GM18505 (cell line): ENCODE measurements at regions not wholly inside any gene's neighbourhood (a gene's known extent, or its start where the extent isn't known, plus 50 kb on each side); places are given as distances from the start of the nearest gene placed in this dataset.
"Not testable (repeated sequence)": the region's sequence is repeated elsewhere in the genome, so short reads cannot be mapped to it uniquely, and the experiment has no call there.

Source experiments
- ATAC-seq: cut with Tn5 transposase; IDR thresholded peaks from one replicate; pipeline ENCODE4 v1.9.1; 2021; ENCODE audit not compliant: unreplicated experiment
- POLR2A ChIP-seq: IDR thresholded peaks from 4 replicates; pipeline ENCODE4 v1.6.1; 2011; ENCODE audit warnings: borderline replicate concordance; ENCODE audit not compliant: insufficient read depth, insufficient read length; ENCODE audit errors: extremely low read depth

DNA sequence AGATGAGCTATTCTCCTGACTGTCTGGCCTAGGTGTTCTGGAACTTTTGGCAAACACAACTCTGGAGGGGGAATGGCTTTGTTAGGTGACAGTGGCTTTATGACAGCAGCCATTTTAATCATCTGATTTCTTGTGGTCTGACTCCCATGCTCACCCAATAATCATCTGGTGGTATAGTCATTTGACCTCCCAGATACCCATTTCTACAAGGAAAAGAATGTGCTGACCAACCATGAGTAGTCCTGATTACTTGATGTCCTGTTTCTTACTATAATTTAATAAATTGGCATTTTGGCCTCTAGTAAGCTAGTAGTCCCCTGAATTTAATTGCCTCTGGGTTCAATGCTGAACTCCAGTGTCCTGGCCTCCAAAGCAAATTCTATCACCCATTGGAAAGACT lies 109.9 kb upstream of the DUSP21 start:
- no peak for ATAC-seq
- TF ChIP-seq POLR2A: no peak

DNA sequence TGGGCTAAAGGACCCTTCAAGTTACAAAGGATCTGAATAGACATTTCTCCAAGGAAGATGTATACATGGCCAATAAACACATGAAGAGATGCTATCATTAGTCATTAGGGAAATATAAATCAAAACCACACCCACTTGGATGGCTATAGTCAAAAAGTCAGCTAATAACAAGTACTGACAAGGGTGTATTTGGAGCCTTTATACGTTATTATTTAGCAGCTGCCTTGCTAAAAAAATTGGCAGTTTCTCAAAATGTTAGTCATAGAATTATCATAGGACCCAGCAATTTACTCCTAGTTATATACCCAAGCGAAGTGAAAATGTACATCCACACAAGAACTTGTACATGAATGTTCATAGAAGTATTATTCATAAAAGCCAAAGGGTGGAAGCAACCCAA lies 112.7 kb upstream of the DUSP21 start:
- no peak for ATAC-seq
- TF ChIP-seq POLR2A: no peak

DNA sequence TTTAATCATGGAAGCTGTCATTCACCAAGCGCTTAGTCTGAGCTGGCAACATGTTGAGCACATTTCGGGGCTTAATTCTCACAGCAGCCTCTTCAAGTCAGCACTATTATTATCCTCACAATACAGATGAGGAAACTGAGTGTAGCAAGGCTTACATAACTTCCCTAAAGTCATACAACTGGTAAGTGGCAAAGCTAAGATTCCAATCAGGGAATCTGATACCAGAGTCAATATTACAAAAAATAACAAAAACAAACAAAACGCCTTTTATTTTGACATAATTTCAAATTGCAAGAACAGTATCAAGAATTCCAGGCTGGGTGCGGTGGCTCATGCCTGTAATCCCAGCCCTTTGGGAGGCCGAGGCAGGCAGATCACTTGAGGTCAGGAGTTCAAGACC lies 120.4 kb upstream of the DUSP21 start:
- ATAC-seq: no peak

DNA sequence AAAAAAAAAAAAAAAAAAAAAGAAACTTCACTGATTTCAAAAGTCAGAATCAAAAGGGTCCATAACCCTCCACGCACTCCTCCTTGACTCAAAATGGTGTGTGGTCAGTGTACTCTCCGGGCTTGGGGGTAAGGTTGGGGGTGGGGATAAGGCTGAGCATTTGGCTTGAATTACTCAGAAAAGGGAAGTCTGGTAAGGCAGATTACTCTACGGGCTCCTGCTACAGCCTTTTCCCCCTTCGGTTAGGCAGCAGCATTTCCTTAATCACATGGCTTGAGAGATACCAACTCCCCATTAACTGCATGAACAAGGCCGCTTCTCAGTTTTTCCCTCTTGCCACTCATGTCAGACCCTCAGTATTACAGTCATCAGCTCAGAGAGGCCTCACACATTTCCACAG lies 135.4 kb upstream of the DUSP21 start:
- TF ChIP-seq POLR2A: no peak
- ATAC-seq: no peak

More for the DNA sequence above, 120.4 kb upstream of the DUSP21 start:
- no peak for TF ChIP-seq POLR2A

DNA sequence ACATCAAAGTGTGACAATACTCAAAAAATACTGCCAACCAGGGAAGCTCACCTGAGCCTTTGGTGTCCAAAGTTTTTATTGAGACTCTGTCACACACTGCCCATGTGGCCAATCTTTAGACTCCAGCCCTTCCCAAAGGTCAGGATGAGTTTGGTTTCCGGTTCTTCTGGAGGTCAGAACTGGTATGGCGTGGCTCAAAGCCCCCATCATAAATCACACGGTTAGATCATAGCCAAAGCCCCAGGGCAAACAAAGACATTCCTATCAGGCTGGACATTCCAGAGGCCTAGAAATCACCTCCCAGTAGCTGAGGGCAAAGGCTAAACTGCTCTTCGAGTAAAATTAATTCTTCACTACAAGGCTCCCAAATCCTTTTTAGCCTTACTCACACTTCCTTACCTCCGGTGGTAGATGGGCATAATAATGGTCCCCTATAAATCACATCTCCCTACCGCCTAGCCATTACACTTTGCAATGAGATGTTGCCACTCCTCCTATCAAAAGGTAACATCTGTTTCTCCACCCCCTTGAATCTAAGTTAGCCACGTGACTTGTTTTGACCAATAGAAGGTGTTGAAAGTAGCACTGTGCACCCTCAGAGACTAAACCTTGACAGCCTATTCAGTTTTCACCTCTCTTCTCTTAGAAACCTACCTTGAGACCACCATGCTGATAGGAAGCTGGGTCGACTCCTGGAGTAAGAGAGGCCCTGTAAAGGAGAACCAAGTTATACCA lies 137.8 kb upstream of the DUSP21 start:
- no peak for ATAC-seq
- TF ChIP-seq POLR2A: no peak

DNA sequence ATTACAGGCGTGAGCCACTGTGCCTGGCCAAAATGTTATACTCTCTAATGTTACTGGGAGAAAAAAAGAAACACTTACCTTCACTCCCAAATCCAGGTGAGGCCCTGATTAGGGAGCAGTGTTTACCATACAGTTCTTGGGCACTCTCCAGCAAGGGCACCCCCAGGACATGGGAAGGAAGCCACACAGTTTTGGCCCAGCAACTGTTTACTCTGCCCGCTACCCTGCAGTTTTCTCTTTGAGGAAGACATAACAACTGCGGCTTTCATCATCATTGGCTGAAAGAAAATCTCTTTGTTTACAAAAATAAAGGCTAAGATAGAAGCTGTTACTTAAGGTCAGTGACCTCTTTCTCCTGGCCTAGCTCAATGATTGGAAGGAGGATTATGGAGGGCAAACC lies 145.5 kb upstream of the DUSP21 start:
- TF ChIP-seq POLR2A: no peak
- ATAC-seq: no peak

DNA sequence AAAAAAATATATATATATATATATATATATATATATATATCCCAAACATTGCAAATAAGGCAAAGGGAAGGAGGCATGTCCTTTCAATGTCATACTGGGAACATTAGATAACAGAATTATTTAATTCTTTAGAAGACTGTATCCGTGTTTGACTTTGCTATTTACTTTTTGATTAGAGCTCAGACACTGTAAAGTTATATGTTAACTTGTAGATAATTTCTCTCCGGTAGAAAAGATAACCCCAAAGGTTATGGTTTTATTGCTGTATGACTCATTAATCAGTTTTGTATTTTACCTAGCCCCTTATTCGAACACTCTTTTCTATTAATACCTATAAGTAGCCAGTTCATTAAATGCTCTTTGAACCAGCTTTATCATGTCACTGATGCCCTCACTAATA lies 150.6 kb upstream of the DUSP21 start:
- no peak for TF ChIP-seq POLR2A
- ATAC-seq: no peak

DNA sequence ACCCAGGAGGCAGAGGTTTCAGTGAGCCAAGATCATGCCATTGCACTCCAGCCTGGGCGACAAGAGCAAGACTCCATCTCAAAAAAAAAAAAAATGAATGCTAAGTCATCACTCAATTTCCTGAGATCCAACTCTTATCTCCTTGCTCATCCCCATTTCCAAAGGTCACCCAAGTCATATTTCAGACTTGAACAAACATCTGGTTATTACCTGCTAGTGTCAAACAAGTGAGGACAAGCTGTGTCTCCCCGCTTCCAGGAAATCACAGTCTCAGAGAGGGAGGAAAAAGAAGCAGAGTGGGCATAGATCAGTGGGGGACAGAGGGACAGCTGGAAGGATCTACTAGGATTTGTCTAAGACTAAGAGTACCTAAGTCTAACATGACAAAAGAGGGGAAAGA lies 147.5 kb upstream of the FUNDC1 start:
- no peak for TF ChIP-seq POLR2A
- no peak for ATAC-seq

DNA sequence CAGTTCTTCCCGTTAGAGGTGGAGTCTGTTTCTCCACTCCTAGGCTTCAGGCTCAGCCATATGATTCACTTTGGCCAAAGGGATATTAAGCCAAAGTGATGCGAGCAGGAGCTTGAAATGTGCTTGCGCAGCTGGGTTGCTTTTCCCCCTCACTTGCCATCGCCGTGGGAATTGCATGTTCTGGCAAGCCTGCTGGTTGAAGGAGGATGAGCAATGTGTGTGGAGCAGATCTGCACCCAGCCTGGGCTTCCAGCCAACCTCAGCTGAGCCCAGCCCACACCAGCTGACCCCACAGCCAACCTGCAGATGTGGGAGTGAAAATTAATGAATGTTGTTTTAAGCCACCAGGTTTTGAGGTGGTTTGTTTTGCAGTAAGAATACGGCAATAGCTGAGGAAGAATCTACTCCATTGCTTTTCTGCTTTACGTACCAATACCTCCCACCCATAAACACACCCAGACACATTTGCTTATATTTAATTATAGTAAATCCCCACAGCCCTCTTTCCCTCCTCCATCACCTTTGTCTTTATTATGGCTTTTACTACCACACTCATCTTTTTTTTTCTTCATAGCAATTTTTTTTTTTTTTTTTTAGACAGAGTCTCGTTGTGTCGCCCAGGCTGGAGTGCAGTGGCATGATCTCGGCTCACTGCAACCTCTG lies 132.8 kb upstream of the FUNDC1 start:
- ATAC-seq: no peak
- TF ChIP-seq POLR2A: no peak

DNA sequence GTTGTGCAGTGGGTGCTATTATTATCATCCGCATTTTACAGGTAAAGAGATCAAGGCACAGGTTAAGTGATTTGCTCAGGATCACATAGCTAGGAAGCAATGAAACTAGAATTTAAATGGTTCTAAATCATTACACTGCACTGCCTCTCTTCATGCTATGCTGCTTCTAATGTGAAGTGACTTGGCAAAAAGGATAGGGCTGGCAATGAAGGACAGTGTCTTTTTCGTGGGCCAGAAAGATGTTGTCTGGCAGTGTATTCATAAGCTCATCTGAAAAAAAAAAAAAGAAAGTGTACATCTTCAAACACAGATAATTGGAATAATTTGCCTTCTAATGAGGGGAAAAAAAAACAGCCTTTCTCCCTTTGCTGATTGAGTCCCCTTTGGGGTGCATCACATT lies 132.2 kb upstream of the FUNDC1 start:
- TF ChIP-seq POLR2A: no peak
- no peak for ATAC-seq

DNA sequence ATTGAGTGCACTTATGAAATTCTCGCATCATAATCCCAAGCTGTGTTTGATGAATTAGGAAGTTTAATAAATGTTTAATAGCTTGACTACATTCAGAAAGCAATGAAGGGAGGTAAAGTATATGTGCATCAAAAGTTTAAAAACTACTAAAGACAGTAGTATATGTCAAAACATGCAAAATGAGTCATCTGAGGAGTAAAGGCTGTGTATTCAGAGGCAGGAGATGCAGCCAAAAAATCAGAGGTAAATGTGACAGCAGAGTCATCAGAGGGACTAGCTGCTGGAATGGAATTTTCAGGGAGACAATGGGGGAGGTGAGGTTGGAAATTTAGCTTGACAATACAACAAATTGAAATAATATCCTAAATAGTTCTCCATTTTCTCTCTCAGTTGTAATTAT lies 127.0 kb upstream of the FUNDC1 start:
- TF ChIP-seq POLR2A: no peak
- no peak for ATAC-seq

DNA sequence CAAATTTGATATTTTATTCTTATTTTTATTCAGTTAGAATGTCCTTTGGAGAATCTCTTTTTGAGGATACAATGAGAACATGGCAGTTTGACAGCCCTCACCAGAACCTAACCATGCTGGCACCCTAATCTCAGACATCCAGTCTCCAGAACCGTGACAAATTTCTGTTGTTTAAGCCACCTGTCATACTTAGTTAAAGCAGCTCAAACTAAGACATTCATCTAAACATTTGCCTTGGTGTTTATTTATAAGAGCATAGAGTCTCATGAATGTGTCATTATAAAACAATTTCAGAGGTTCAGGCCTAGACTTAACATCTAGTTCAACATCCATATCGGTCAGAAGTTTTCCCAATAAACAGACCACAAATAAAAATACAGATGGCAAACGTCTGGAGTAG lies 125.1 kb upstream of the FUNDC1 start:
- no peak for TF ChIP-seq POLR2A
- ATAC-seq: no peak

DNA sequence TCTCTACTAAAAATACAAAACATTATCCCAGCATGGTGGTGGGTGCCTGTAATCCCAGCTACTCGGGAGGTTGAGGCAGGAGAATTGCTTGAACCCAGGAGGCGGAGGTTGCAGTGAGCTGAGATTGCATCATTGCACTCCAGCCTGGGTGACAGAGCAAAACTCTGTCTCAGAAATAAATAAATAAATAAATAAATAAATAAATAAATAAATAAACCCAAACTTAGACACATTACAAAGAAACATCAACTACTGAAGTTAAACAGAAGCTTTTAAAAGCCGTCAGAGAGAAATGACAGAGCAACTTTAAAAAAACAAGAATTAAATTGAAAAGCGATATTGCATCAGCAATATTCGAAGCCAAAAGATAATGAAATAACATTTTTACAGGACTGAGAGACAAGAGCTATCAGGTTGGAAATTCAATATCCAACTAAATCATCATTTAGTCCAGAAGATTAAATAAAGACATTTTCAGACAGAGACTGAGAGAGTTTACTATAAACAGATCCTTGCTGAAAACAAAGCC lies 115.1 kb upstream of the FUNDC1 start:
- not testable (repeated sequence) for ATAC-seq

DNA sequence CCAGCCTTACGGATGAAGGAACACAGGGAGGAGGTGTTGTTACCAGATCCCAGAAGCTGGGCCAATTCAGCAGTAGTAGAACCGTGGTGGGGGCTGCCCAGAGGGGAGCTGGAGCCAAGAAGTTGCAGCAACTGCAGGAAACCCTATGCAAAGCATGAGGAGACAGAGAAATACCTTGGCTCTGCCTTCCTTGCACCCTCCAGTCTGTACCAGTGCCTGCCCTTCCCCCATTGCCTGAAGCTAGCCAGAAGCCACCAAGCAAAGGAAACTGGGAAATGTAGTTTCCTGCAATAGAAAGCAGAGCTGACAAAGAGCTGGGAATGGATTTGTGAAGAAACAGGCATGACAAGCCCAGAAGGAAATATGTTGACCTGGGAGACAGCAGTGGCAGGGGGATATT lies 108.7 kb upstream of the FUNDC1 start:
- TF ChIP-seq POLR2A: no peak
- no peak for ATAC-seq
